Daoy (cell line): ENCODE measurements at regions not wholly inside any gene's neighbourhood (a gene's known extent, or its start where the extent isn't known, plus 50 kb on each side); places are given as distances from the start of the nearest gene placed in this dataset.
"Not testable (repeated sequence)": the region's sequence is repeated elsewhere in the genome, so short reads cannot be mapped to it uniquely, and the experiment has no call there.

Experiments
- DNase-seq: peaks from one replicate; pipeline ENCODE4 v3.0.0-alpha.2; 2015; ENCODE audit warnings: low read depth

GRCh38 chr1:113185463-113186104, 112.6 kb downstream of the LRIG2 start:
- no peak for DNase-seq

- DNase-seq, result no peak
Observed at GRCh38 chr1:113190078-113190477, 117.1 kb downstream of the LRIG2 start.

- DNase-seq, result no peak
Observed at GRCh38 chr1:113190930-113191329, 117.9 kb downstream of the LRIG2 start.

GRCh38 chr1:113191579-113192076, 118.6 kb downstream of the LRIG2 start:
- DNase-seq, result peak; percentile 73

GRCh38 chr1:113192242-113192641, 119.2 kb downstream of the LRIG2 start:
- DNase-seq, result no peak

- no peak for DNase-seq
Observed at GRCh38 chr1:113192980-113193379, 120.0 kb downstream of the LRIG2 start.

- DNase-seq, result no peak
Observed at GRCh38 chr1:113194846-113195830, 122.1 kb downstream of the LRIG2 start.

GRCh38 chr1:113197719-113198330, 124.8 kb downstream of the LRIG2 start:
- DNase-seq, result no peak

- no peak for DNase-seq
Observed at GRCh38 chr1:113198806-113199205, 125.8 kb downstream of the LRIG2 start.

- DNase-seq, result peak; percentile 26
Observed at GRCh38 chr1:113199760-113200455, 126.9 kb downstream of the LRIG2 start.

- DNase-seq, result no peak
Observed at GRCh38 chr1:113201560-113201959, 128.6 kb downstream of the LRIG2 start.

GRCh38 chr1:113205980-113206766, 133.2 kb downstream of the LRIG2 start:
- no peak for DNase-seq

GRCh38 chr1:113207019-113207418, 134.0 kb downstream of the LRIG2 start:
- no peak for DNase-seq

- no peak for DNase-seq
Observed at GRCh38 chr1:113207457-113207856, 134.5 kb downstream of the LRIG2 start.

GRCh38 chr1:113208425-113208824, 135.4 kb downstream of the LRIG2 start:
- DNase-seq, result not testable (repeated sequence)

GRCh38 chr1:113210248-113210647, 137.2 kb downstream of the LRIG2 start:
- DNase-seq, result no peak

GRCh38 chr1:113211467-113211866, 138.5 kb downstream of the LRIG2 start:
- DNase-seq, result no peak

GRCh38 chr1:113215015-113215414, 142.0 kb downstream of the LRIG2 start:
- no peak for DNase-seq

- DNase-seq, result no peak
Observed at GRCh38 chr1:113216664-113217063, 143.7 kb downstream of the LRIG2 start.

- no peak for DNase-seq
Observed at GRCh38 chr1:113217447-113218208, 144.6 kb downstream of the LRIG2 start.
